Fibroblast of skin of right biceps (primary cell): ENCODE measurements at regions not wholly inside any gene's neighbourhood (a gene's known extent, or its start where the extent isn't known, plus 50 kb on each side); places are given as distances from the start of the nearest gene placed in this dataset.

ENCODE experiments used
- DNase-seq: peaks from one replicate; pipeline ENCODE4 v3.0.0-alpha.2; 2013

DNA sequence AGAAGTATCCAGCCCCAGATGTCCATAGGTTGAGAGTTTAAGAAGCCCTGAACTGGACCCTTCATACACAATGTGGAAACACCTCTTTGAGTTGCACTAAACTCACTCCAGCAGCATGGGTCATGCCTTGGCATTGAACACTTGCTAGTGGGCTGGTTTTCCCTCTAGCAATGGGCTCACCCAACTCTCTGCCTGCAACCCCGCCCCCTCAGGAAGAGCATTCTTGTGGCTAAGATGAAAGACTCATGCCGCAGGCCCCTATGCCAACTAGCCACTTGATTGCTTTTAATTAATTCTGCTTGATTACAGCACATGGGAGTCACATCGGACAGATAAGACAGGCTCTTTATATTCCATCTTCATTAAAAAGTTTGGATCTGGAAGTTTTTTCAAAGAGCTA, 136.5 kb upstream of the GJB5 start:
- no peak for DNase-seq

DNA sequence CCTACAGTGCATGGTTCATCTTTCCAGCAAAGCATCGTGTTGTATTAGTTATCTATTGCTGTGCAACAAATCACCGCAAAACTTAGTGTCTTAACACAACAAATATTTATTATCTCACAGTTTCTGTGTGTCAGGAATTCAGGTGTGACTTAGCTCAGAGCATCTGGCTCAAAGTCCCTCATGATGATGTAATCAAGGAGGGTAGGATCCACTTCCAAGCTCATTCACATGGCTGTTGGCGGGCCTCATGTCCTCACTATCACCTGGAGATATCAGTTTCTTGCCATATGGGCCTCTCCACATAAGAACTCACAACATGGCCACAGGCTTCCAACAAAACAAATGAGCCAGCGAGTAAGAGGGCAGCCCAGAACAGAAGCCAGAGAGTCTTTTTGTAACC, 135.6 kb upstream of the GJB5 start:
- DNase-seq: no peak

DNA sequence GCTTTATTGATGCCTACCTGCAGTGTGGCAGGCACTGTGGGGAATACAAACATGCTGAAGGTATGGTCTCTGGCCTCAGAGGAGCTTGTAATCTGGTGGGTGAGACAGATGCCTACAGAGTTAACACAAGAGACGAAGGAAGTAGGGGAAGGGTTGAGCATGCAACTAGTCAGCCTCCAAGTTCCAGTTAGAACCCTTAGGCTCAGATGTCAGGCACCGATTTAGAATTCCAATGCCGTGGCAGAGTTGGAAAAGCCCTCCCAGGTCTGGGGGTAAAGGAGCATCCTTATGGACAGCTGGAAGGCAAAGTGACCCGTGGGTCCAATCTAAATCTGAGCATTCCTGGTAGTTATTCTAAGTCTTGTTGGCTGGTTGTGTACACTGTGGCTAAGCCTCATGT, 132.9 kb upstream of the GJB5 start:
- DNase-seq: no peak

DNA sequence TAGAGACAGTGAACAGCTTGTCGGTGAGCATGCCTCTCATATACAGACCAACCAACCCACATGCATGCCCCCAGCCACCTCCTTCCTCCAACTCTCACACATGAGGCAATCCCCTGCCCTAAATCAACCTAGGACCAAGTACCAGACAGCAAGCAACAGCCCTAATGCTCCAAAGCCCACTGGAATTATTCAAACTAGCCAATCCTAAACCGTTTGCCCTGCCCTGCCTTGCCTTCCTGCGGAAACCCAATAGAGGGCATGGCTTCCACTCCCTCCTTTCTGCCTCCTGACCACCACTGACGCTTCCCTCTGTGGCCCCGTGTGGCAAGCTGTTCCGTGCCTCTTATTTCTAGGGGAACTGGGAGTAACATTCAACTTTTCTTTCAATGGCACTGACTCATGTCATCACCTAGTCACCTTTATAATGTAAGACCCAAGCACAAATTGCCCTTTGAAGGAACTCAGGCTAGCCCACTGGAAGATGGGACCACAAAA, 129.3 kb upstream of the GJB5 start:
- no peak for DNase-seq

DNA sequence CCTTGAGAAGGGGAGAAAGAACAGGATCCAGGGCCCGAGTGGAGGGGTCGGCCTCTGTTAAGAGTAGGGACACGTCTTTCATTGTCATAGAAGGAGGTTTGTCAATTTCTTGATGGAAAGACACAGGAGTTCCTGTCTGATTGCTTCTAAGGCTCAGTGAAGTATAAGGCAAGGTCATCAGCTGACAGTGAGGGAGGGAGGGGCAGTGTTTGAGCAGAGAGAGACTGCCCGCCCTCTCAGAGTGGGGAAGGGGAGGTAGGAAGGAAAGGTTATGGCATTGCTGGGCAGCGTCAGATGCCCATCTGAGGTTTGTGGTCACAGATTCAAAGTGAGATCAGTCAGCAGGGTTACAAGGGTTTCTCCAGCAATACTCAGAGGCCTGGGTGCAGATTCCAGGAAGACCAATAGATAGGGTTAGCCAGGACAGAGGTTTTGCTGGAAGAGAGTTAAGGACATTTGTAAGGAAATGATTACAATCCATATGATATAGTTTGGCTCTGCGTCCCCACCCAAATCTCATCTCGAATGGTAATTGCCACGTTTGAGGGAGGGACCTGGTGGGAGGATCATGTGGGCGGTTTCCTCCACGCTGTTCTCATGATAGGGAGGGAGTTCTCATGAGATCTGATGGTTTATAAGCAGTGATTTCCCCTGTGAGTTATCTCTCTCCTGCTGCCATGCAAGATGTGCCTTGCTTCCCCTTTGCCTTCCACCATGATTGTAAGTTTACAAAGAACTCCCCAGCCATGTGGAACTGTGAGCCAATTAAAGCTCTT, 127.2 kb upstream of the GJB5 start:
- DNase-seq: no peak

DNA sequence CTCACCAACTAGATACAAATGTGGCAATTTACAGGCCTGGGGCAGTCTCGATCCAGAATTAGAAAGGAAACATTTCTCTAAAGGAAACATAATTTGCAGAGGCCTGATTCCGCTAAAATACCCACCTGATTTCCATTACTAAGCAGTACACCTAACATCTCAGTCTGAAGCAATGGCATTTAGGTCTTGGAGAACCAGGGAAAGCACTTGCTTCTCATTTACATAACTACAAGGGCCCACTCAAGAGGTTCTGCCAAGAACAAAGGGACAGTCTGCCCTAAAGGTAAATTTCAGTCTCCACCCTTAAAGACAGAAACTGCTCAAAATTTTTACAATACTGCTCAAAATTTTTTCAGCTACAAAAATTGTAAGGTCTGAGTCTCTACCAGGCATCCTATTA, 123.7 kb upstream of the GJB5 start:
- DNase-seq: no peak

DNA sequence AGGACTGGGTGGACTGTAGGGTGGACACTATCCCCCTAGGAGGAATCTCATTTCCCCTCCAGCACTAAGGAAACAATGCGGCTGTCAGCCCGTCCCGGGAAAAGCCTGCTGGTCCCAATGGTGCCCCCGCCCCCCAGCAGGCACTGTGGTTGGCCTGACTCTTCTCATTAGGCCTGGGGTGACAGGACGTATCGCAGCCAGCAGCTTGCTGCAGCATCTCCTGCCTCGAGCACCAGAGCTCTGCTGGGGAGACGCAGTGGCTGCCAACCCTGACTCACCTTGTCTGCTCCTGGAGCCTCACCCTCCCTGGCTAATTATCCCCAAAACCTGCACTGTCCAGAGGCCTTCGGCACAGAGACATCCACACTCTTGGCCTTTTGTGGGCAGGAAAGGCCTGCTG, 115.1 kb upstream of the GJB5 start:
- DNase-seq: no peak

DNA sequence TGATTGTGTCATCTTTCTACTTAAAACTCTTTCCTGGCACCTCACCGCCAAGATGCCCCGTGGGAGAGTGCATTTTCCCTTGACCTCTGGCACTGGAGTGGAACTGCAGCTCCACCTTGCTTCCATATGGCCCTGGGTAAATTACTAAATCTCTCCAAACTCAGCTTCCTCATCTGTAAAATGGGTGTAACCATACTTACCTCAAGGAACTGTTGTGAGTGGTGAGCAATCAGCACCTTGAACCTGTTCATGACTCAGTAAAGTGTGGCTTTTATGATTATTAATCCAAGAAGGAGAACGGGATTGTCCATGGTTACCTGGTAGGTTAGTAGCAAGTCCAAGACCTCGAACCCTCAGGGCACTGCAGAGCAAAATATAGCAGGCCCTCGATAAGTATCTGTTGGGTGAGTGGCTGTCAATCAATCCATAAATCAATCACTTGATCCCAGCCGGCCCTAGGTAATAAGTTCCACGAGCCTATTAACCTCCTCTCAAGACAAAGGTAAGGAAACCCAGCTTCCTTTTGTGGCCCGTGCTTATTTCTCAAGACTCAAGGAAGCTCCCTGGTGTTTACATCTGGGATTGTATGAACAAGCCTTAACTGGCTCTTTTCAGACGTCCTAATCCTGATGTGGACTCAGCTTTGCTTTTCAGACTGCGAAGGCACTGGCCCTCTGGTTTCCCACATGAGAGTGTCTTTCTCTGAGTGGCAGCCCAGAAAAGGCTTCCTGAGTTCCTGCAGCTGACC, 114.0 kb upstream of the GJB5 start:
- no peak for DNase-seq

DNA sequence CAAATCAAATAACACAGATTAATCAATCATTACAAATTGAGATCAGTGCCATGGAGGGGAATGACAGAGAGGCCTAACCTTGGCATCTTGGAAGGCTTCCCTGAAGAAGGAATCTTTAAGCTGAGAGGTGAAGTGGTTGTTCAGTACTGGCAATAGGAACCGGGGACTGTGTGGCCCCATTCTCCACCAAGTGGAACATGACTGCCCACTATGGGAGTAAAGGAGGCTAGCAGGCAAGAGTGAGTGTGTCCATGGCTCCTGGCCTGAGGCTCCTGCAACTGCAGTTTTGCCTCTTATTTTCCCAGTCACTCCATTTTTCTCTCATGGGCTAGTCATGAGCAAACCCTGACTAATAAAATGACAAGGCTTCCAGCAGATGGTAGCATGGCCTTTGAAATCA, 112.2 kb upstream of the GJB5 start:
- DNase-seq: no peak

DNA sequence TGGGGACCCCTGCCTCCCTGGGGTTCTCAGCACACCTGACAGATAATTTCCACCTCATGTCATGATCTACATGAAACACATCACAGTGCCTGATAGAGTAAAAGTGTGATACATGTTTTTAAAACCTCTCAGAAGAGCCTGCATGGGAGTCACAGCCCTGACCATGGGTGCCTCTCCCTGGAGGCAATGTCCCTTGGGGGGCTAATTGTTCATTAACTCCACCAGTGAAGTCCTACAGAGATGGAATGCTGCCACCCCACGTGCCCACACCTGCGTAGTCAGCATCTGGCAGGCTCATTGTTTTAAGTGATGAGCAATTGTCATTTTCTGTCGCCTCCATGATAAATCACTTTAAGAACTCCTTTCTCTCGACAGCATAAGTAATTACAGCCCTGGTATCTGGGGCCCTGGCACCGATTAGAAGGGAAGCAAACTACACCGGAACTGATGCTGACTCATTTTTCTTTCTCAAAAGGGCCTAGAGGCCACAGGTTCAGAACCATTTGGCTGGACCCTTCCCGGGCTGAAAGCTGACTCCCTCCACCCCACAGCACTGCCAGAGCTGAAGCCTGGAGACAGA, 109.6 kb upstream of the GJB5 start:
- no peak for DNase-seq

DNA sequence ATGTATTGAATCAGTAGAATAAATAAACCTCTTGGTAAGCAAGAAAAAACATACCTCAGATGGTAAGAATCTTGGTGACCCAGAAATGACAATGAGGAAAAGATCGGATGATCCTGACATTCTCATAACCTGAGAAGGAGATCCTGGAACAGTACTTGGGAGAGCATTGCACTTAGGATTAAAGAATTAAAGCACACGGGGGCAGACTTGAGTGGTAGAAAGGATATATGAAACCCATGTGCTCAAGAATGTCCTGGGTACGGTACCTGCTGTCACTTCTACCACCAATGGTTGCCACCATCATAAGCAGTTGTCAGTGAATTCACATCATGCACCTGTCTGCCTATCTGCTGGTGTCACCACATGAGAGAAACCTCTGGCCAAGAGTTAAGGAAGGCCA, 108.9 kb upstream of the GJB5 start:
- DNase-seq: no peak

DNA sequence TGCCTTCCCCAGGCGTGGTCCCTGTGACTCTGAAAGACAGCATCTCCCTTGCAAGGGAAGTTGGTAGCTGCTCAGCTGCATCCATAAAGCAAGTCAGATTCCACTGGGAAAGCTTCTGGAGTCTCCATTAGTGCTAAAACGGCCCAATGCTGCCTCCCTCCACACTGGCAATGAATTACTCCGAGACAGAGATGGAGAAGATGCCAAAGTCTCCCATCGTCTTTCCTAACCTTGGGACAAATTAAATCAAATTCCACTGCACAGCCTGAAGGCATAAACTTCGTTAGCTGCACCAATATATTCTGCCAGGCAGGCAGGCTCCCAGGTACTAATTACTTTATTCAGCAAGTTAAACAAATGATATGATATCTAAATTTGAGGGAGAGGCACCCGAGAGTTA, 106.3 kb upstream of the GJB5 start:
- DNase-seq: no peak

DNA sequence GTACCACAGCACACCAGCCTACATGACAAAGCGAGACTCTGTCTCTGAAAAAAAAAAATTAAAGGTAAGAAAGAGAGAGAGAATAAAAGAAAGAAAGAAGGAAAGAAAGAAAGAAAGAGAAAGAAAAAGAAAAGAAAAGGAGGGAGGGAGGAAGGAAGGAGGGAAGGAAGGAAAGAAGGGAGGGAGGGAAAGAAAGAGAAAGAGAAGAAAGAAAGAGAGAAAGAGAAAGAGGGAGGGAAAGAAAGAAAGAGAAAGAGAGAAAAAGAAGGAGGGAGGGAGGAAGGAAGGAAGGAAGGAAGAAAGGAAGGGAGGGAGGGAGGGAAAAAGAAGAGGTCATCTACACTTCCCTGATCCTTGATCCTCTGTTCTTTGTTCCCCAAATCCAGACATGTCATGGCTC, 104.8 kb upstream of the GJB5 start:
- DNase-seq: no peak

DNA sequence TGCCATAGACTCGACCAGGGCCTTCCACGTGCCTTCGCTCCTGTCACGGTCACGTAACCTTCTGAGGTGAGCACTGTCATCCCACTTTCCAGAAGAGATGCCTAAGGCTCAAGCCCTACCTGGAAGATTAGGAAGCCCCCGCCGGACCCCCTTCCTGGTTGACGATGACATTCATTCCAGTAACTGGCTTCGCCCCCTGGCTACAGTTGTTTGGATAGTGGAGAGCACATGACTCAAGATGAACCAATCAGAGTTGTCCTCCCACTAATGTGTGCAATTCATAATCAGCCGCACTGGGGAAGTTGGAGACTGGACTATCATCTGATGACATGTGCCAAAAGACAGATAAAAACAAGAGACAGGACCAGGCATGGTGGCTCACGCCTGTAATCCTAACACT, 104.0 kb upstream of the GJB5 start:
- no peak for DNase-seq

DNA sequence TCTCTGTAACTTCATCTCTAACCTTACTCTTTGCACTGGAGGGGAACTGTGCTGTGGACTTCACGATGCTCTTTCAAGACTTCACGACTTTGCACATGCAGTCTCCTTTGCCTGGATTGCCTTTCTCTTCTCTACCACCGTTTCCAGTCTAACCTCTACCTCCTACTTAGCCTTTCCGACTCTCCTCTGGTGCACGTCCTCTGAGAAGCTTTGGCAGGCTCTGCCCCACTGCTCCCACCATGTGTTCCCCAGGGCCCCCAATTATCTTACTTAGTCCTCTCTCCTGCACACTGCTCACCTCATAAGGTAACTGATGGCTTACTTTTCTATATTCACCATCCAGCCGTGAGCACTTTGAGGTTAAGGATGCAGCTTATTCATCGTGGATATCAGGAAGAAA, 101.7 kb upstream of the GJB5 start:
- DNase-seq: no peak

DNA sequence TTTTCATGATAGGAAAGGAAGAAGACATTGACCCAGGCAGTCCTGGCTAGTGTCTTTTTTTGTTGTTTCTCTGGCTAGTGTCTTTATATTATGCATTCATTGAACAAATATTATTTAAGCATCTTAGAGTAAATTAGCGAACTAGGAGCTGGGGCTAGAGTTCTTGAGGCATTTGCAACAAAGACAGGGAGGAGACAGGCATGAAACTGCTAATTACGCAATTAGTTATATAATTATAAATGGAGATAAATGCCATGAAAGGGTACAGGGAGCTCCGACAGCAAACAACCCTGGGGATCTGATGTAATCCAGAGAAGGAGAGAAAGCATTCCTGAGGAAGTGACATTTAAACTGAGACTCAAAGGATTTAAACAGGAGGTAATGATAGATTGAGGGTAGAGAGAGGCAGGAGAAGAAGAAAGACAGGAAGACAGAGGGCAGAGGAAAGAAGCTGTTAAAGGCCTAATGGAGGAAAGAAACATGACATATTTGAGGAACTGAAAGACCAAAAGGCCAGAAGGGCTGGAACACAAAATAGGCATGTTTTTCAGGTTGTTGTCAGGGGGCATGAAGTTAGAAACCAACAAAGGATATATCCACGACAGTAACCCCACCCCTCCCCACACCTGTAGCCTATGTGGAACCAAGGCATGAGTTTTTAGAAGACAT, 99.5 kb upstream of the GJB5 start:
- DNase-seq: no peak

DNA sequence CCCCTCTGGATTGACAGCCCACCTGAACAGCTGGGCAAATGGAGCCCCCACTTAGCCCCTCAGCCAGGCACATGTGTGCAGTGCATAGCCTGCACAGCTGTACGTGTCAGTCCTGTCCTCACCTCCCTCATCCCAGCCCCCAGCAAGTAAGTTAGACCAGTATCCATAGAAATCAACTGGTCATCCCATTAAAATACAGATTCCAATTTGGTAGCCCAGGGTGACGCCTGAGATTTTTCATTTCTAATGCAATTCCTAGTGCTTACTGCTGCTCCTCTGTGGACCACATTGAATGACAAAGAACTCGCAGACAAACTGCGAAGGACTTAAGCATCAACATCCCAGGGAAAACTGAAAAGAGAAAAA, 99.0 kb upstream of the GJB5 start:
- DNase-seq: no peak

DNA sequence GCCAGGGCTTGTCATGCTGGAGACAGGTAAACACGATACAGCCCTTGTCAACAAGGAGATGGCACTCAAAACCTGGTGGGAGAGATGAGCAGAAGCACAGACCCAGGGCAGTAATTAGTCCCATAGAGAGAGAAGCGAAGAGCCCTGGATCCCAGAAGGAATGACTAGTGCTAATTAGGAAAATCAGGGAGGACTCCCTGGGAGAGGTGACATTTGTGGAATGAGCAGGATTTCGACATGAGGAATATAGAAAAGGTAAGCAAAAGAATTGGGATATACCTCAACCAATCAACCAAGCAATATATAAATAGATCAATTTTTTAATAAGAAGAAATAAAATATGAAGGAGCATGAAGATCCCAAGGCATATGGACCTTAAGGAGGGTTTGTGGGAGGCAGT, 98.5 kb upstream of the GJB5 start:
- no peak for DNase-seq

DNA sequence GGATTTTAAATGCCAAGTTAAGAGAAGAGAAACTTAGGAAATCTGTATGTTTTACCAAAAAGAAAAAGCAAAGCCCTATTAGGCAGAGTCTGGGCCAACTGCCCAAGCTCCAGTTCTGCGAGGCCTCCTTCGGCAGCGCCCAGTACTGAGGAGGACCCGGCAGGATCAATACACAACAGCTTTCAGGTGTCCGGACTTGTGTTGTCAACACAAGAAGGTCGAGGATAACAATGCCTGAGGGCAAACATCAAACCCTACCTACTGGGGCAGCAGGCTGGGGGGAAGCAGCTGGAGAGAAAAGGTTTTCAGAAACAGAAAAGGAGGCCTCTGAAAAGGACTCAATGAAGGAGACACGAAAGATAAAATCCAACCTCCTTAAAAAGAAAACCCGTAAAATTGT, 98.1 kb upstream of the GJB5 start:
- DNase-seq: no peak

DNA sequence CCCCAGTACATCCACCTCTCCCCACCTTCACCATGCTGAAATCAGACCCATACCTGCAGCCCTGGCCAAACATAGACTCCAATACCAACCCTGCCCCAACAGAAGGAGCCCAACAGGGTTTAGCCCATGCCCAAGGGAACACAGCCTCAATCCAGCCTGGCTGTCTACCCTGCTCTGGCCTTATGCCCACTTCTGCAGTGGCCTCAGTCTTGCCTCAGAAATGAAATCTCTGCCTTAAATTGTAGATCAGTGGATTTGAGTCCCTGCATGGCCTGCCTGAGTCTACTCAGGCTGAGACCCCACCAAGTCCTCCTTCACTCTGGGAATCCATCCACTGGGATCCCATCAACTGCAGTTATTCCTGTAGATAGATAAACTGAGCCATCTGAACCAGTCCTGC, 97.6 kb upstream of the GJB5 start:
- DNase-seq: no peak

DNA sequence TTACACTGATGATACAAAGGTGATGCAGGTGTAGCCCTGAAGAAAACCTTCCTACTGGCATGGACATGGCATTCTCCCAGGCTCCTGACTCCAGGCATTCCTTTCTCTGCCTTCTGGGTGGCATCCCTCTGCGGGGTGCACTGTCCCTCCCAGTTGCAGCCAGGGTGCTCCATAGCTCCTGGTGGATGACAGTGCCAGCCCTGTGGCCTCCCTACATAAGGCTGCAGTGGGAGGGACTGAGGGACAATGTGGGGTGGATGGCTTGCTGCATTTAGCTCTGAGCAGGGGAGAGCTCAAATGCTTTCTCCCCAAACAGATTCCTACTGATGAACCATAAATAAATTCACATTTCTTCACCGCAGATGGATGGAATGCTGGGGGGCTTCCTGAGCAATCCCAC, 97.0 kb upstream of the GJB5 start:
- DNase-seq: no peak

DNA sequence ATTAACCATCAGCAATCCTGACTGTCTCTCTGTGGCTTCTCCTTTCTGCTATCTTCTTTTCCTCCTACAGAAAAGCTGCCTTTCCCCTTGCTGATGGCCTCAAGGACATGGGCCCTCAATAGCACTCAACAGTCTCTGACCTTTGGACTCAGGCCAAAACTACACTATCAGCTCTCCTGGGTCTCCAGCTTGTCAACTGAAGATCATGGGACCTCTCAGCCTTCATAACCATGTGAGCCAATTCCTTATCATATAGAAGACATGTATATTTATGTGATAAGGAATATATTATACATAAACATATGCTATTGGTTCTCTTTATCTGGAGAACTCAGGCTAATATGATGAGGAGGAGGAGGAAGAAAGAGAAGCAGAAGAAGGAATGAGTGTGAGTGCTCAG, 91.8 kb upstream of the GJB5 start:
- DNase-seq: no peak

DNA sequence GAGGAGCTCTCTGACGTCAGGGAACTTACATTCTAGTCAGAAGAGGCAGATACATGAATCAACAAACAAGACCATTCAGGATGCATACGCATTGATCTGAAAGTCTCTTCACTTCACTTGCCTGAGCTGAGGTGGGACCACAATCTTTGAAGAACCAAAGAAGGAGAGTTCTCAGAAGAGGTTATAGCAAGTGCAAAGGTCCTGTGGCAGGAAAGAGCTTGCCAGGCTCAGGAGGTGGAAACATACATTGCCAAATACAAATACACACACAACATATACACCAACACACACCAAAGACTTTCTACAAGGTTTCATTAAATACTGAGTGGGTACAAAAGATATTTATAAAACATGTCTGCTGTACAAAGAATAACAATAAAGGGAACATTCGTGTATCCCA, 86.8 kb upstream of the GJB5 start:
- DNase-seq: no peak

DNA sequence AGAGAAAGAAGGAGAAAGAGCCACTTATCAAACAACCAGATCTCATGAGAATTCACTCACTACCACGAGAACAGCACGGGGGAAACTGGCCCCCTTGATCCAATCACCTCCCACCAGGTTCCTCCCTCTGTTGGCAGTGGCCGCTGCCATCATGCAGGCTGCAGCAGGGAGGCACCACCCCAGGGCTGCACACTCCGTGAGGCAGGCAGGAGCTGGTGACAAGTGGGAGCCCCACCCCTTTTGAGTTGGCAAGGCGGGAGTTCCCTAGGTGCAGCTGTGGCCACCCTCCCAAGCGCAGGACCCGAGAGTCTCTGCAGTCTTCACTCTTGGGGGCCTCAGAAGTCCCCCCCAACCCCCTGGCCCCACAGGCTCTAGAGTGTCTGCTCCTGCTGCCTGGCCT, 83.9 kb upstream of the GJB5 start:
- DNase-seq: no peak
